NOMO-1 (cell line): ENCODE measurements at regions not wholly inside any gene's neighbourhood (a gene's known extent, or its start where the extent isn't known, plus 50 kb on each side); places are given as distances from the start of the nearest gene placed in this dataset.

ENCODE experiments used
- DNase-seq, 2 experiments: peaks; one replicate each; lab custom pipeline; 2025; ENCODE audit not compliant: unreplicated experiment in 2 of 2; lab: John Stamatoyannopoulos, UW

GRCh38 chr1:25106976-25107642, 125.2 kb downstream of the SYF2 start:
- DNase-seq = no peak

- no peak for DNase-seq
Measured at GRCh38 chr1:25106352-25106751, 126.0 kb downstream of the SYF2 start.

GRCh38 chr1:25105836-25106235, 126.5 kb downstream of the SYF2 start:
- no peak for DNase-seq

- no peak for DNase-seq
Measured at GRCh38 chr1:25104932-25105561, 127.3 kb downstream of the SYF2 start.

GRCh38 chr1:25103164-25103795, 129.0 kb downstream of the SYF2 start:
- no peak for DNase-seq

GRCh38 chr1:25100151-25100833, 132.0 kb downstream of the SYF2 start:
- DNase-seq = no peak

GRCh38 chr1:25099343-25099951, 132.9 kb downstream of the SYF2 start:
- peak; percentile 50 for DNase-seq

GRCh38 chr1:25098717-25099116, 133.6 kb downstream of the SYF2 start:
- DNase-seq = no peak

- no peak for DNase-seq
Measured at GRCh38 chr1:25096307-25097150, 135.8 kb downstream of the SYF2 start.

GRCh38 chr1:25095635-25096200, 136.6 kb downstream of the SYF2 start:
- DNase-seq = no peak

- no peak for DNase-seq
Measured at GRCh38 chr1:25094995-25095394, 137.3 kb downstream of the SYF2 start.

GRCh38 chr1:25094229-25094628, 138.1 kb downstream of the SYF2 start:
- DNase-seq = no peak

GRCh38 chr1:25091658-25092057, 140.6 kb downstream of the SYF2 start:
- no peak for DNase-seq

- DNase-seq = no peak
Measured at GRCh38 chr1:25090707-25091422, 141.4 kb downstream of the SYF2 start.

GRCh38 chr1:25089772-25090171, 142.5 kb downstream of the SYF2 start:
- no peak for DNase-seq

GRCh38 chr1:25088946-25089345, 143.4 kb downstream of the SYF2 start:
- DNase-seq = no peak

GRCh38 chr1:25088180-25088701, 144.1 kb downstream of the SYF2 start:
- no peak for DNase-seq

- DNase-seq = no peak
Measured at GRCh38 chr1:25086518-25087079, 145.7 kb downstream of the SYF2 start.

- no peak for DNase-seq
Measured at GRCh38 chr1:25084407-25084806, 147.9 kb downstream of the SYF2 start.
